ENCODE measurements at regions not wholly inside any gene's neighbourhood (a gene's known extent, or its start where the extent isn't known, plus 50 kb on each side); places are given as distances from the start of the nearest gene placed in this dataset.
"Not testable (repeated sequence)": the region's sequence is repeated elsewhere in the genome, so short reads cannot be mapped to it uniquely, and the experiment has no call there.

DNA sequence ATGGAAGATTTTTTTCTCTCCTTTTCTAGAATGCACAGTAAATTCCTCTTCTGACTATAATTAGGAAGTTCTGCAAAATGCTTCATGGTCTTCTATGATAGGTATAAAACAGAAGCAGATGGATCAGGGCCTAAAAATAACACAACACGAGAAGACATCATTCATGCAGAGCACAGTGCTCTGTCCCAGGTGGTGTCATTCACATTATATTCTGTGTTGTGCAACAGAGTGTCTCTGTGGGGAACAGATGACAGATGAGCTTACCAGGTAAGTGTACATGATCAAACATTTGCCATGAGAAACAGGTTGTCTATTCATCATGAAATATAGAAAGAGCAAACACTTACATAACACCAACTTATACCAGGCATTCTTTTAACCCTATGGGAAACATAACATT, 288.3 kb downstream of the KCTD12 start:
- Histone ChIP-seq H3K27me3 (no peaks in the 10 kb centered on the region), H3K27ac (no peak overlapping the region), H3K4me3 (no peak overlapping the region), H3K36me3 (no peaks in the 10 kb centered on the region), H3K4me1 (peaks cover 0 to 17% (median 3%) of the 10 kb centered on the region in 3 donors), H3K9me3 (no peaks in the 10 kb centered on the region)
- no peak for ATAC-seq
- WGBS, 2 donors (ENCODE audit: low coverage in 1 of 2), result 47 to 56% methylated on average over 1 of the region's 1 CpG
- TF ChIP-seq EP300 (IDR thresholded peaks at IDR 0.05) (no peak), POLR2AphosphoS5 (IDR thresholded peaks at IDR 0.05) (no peak), POLR2A (IDR thresholded peaks at IDR 0.05) (no peak)
- TF ChIP-seq, protein P1, sequence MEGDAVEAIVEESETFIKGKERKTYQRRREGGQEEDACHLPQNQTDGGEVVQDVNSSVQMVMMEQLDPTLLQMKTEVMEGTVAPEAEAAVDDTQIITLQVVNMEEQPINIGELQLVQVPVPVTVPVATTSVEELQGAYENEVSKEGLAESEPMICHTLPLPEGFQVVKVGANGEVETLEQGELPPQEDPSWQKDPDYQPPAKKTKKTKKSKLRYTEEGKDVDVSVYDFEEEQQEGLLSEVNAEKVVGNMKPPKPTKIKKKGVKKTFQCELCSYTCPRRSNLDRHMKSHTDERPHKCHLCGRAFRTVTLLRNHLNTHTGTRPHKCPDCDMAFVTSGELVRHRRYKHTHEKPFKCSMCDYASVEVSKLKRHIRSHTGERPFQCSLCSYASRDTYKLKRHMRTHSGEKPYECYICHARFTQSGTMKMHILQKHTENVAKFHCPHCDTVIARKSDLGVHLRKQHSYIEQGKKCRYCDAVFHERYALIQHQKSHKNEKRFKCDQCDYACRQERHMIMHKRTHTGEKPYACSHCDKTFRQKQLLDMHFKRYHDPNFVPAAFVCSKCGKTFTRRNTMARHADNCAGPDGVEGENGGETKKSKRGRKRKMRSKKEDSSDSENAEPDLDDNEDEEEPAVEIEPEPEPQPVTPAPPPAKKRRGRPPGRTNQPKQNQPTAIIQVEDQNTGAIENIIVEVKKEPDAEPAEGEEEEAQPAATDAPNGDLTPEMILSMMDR (IDR thresholded peaks at IDR 0.05), result no peak

DNA sequence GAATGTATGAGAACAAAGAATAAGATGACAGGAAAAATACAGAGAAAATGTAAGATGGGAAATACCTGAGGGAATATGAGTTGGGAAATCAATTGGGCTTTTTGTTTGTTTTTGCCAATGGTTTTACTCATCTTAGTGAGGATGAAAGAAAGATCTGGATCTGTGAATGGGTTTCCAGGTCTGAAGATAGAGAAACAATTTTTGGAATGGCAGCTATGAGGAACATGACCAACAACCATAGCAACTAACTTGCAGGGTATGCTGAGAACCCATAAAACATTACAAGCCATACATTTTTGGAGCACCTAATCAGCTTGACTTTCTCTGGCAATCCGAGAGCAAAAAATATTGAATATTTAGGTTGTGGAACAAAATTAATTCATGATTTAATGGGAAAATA, 290.0 kb downstream of the KCTD12 start:
- ATAC-seq, result no peak
- no peak overlapping the region for H3K4me3 ChIP-seq
- H3K27ac ChIP-seq, result no peak overlapping the region
- 80 to 100% methylated on average over 1 of the region's 1 CpG for WGBS, 2 donors (ENCODE audit: low coverage in 1 of 2)
- no peaks in the 10 kb centered on the region for H3K27me3 ChIP-seq
- no peaks in the 10 kb centered on the region for H3K36me3 ChIP-seq
- H3K9me3 ChIP-seq, result no peaks in the 10 kb centered on the region
- H3K4me1 ChIP-seq, result peaks cover 0 to 17% (median 3%) of the 10 kb centered on the region in 3 donors
- no peak for TF ChIP-seq POLR2A (IDR thresholded peaks at IDR 0.05)
- TF ChIP-seq EP300 (IDR thresholded peaks at IDR 0.05), result no peak
- TF ChIP-seq POLR2AphosphoS5 (IDR thresholded peaks at IDR 0.05), result no peak
- TF ChIP-seq, protein P1 (IDR thresholded peaks at IDR 0.05), result no peak

DNA sequence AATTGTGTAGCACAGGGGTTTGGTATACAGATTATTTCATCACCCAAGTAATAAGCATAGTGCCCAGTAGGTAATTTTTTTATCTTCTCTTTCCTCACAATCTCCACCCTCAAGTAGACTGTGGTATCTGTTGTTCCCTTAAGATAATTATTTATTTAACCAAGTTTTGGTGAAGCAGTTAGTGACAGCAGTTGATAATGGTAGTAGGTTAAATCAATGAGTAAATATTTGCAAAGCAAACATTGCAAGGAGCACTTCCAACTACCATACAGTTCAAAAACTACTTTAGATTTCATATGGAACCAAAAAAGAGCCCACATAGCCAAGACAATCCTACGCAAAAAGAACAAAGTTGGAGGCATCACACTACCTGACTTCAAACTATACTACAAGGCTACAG, 291.8 kb downstream of the KCTD12 start:
- Histone ChIP-seq H3K27me3 (no peaks in the 10 kb centered on the region), H3K4me3 (no peak overlapping the region), H3K9me3 (no peaks in the 10 kb centered on the region), H3K36me3 (no peaks in the 10 kb centered on the region), H3K27ac (no peak overlapping the region), H3K4me1 (peaks cover 0 to 9% (median 0%) of the 10 kb centered on the region in 3 donors)
- 100% methylated on average over 1 of the region's 1 CpG for WGBS, 2 donors (ENCODE audit: low coverage in 1 of 2)
- ATAC-seq, result no peak
- no peak for TF ChIP-seq POLR2AphosphoS5 (IDR thresholded peaks at IDR 0.05)
- TF ChIP-seq, protein P1 (IDR thresholded peaks at IDR 0.05), result no peak
- TF ChIP-seq EP300 (IDR thresholded peaks at IDR 0.05), result no peak
- no peak for TF ChIP-seq POLR2A (IDR thresholded peaks at IDR 0.05)

DNA sequence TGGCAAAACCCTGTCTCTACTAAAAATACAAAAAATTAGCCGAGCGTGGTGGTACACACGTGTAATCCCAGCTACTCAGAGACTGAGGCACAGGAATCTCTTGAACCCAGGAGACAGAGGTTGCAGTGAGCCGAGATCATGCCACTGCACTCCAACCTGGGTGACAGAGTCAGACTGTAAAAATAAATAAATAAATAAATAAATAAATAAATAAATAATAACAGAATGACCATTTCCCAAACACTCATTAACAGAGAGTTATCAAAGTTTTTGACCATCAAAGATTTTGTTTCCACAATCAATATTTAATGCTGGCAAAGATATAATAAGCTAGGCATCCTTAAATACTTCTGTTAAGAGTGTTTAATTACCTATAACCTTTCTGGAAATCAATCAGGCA, 299.4 kb downstream of the KCTD12 start:
- Histone ChIP-seq H3K9me3 (no peaks in the 10 kb centered on the region), H3K27ac (no peak overlapping the region), H3K36me3 (no peaks in the 10 kb centered on the region), H3K4me1 (no peaks in the 10 kb centered on the region), H3K27me3 (no peaks in the 10 kb centered on the region), H3K4me3 (no peak overlapping the region)
- TF ChIP-seq POLR2AphosphoS5 (IDR thresholded peaks at IDR 0.05), result no peak
- no peak for TF ChIP-seq POLR2A (IDR thresholded peaks at IDR 0.05)
- no peak for TF ChIP-seq EP300 (IDR thresholded peaks at IDR 0.05)
- TF ChIP-seq, protein P1 (IDR thresholded peaks at IDR 0.05), result no peak
- 93 to 100% methylated on average over 3 to 4 of the region's 4 CpGs for WGBS, 2 donors (ENCODE audit: low coverage in 1 of 2)
- ATAC-seq, result no peak

DNA sequence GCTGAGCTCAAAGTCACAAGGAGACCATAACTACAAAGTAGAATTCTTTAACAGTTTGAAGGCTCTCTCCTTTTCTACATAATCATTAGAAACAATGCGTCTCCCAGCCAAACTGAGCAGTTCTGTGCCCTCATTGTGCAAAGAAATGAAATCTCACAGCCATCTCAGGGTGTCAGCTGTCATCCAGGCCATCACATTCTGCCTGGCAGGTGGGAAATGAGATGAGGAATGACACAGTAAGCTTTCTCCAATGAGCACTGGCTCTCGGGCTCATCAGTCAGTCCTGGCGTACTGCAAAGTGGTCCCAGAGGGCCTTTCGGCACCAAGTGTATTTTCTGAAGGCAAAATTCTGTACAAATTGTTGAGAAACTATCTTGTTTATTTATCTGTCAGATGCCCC, 306.5 kb downstream of the KCTD12 start:
- ATAC-seq, result no peak
- Histone ChIP-seq H3K36me3 (no peaks in the 10 kb centered on the region), H3K27ac (no peak overlapping the region), H3K9me3 (peaks cover 0 to 19% (median 0%) of the 10 kb centered on the region in 3 donors), H3K4me1 (no peaks in the 10 kb centered on the region), H3K27me3 (no peaks in the 10 kb centered on the region), H3K4me3 (no peak overlapping the region)
- WGBS, 2 donors (ENCODE audit: low coverage in 1 of 2), result 80 to 94% methylated on average over 1 to 4 of the region's 4 CpGs
- TF ChIP-seq POLR2A (IDR thresholded peaks at IDR 0.05), result no peak
- TF ChIP-seq POLR2AphosphoS5 (IDR thresholded peaks at IDR 0.05), result no peak
- TF ChIP-seq, protein P1 (IDR thresholded peaks at IDR 0.05), result no peak
- TF ChIP-seq EP300 (IDR thresholded peaks at IDR 0.05), result no peak

DNA sequence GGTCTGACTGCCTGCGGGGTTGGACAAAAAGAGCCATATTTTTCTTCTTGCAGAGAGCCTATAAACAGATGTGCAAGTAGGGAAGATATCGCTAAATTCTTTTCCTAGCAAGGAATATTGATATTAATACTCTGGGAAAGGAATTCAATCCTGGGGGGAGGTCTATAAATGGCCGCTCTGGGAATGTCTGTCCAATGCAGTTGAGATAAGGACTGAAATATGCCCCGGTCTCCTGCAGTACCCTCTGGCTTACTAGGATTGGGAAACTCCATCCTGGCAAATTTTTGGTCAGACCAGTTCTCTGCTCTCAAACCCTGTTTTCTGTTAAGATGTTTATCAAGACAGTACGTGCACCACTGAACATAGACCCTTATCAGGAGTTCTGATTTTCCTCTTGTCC, 310.6 kb downstream of the KCTD12 start:
- H3K27ac ChIP-seq, ATAC-seq, H3K4me3 ChIP-seq, H3K27me3 ChIP-seq, H3K4me1 ChIP-seq, H3K36me3 ChIP-seq: not testable (repeated sequence)
- 98% methylated on average over 5 of the region's 5 CpGs for WGBS, 2 donors (ENCODE audit: low coverage in 1 of 2)
- peaks cover 0 to 23% (median 0%) of the 10 kb centered on the region in 3 donors for H3K9me3 ChIP-seq
